ENCODE measurements at regions not wholly inside any gene's neighbourhood (a gene's known extent, or its start where the extent isn't known, plus 50 kb on each side); places are given as distances from the start of the nearest gene placed in this dataset.

DNA sequence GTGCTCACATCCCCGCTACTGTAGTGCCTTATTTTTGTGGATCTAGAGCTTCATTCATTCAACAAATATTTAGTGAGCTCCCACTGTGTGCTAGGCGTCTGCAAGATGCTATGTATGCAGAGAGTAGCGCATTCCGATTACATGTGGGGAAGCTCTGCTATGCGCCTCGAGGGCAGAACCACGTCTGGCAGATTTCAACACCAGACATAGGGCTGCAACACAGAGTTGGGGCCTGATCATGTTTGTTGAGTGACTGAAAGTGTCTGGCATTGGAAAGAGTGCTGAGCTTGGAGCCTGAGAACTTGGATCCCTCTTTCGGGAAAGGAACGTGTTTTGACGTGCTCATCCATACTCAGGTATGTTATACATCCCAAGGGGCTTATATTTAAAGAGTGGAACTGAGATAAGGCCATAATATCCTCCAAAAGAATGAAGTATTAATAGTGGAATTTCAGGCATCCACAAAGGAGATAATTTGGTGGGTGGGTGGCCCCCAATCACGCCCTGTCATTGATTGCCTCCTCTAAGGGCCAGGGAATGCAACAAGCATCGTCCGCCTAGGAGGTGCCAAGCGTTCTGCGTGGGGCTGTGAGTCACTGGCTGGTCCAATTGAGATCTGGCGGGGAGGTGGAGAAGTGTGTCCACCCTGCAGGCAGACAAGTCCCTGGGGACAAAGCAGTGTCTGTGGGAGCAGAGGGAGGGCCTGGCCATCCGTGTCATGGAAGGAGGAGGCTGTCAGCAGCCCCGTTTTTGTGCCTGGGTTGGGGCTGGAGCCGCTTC lies 62.8 kb upstream of the ZBTB40 start:
- DNase-seq = no peak

DNA sequence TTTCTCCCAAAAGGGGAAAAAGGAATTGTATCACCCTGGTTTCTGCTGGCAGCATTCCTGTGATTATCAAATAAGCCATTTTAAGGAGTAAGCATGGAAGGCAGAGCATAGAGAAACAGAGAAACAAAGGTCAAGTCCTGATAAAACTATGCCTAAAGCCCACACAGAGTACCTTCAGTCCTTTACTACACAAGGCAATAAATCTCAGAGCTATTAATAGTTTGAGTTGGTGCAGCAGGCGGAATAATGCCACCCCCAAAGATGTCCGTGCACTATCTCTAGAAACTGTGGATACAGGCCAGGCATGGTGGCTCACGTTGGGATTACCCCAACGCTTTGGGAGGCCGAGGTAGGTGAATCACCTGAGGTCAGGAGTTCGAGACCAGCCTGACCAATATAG lies 58.1 kb upstream of the ZBTB40 start:
- DNase-seq = no peak

DNA sequence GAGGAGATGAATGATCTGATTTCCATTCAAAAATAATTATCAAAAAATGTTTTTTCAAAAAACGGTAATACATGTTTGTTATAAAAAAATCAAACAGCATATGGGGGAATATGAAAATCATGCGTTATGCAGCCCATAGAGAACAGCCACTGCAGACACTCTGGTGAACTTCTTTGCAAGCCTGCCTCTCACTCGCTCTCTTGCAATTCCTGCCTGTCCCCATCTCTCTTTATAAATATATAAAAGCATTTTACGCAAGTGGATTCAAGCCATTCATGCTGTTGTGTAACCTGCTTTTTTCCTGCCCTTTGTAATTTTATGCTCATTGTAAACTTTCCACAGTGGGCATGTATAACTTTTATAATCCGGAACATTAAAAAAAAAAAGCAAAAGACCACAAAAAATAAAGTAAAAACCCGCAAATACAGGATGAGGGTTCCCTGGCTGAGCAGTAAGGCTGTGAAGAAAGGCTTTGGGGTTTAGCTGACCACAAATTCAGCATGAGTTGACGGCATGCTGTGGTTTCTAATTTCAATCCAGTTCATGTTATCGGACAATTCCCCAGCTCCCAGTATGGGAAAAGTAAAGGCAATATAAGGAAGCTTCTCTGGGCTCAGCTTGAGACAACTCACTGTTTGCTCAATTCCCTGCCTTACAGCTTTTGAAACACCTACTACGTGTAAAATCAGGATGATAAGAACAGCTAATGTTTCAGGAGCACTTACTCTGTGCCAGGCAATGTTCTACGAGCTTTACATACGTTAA lies 52.8 kb upstream of the ZBTB40 start:
- peak; percentile 39 for DNase-seq

DNA sequence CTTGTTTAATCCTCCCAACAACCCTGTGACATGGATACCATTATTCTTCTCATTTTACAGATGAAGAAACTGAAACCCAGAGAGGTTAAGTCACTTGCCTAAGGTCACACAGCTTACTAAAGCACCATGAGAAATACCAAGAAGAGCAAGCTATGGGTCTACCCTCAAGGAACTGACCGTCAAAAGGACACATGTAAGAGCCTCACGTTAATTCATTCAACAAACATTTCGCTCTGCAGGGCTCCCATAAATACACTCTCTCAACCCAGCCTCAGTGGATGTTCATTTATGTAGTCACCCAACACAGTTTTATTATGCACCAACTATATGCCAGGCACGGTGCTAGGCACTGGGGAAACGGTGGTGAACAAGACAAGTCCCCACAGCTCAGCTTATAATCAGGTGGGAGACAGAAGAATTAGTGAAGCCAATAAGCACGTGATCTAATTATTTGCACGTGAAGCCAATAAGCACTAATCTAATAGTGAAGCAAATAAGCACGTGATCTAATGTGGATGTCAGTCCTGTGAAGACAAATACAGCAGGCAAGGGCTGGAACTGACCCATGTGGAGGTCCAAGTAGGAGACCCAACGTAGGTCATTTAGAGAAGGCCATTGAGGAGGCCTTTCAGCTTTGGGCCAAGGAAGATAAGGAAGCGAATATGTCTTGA lies 52.1 kb upstream of the ZBTB40 start:
- no peak for DNase-seq
